ENCODE measurements at regions not wholly inside any gene's neighbourhood (a gene's known extent, or its start where the extent isn't known, plus 50 kb on each side); places are given as distances from the start of the nearest gene placed in this dataset.
A peak's percentile ranks its signal among the peaks of the same experiment; 100 is the strongest.

DNA sequence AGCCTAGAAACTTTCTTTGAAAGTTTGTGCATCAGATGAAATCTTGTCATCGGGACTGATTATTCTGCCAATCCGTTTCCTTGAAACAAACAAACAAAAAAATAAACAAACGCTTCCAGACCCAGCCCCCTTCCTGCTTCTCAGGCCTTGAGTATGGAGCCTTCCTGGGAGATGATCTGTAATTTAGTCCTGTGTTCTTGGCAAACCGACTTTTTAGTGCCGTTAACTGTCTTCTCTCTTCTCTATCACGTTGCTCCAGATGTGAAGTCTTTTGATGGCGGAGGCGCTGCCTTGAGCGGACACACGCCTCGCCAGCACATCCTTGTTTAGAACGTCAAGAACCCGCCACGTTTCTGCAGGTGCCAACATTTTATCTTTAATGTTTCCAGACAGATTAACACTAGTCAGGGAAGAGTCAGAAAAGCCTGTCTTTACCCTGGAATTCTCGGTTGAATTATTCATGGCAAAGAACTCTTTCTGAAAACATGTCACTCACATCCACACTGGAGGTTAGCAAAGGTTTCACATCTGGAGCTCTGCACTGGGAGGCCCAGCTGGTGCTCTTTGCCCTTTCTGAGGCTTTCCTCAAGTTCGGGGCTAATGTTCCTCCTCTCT, 265.7 kb upstream of the C1orf174 start:
- no peaks in the 10 kb centered on the region for H3K27me3 ChIP-seq (ENCODE audit: control insufficient read depth, insufficient read depth, low read length)
- H3K4me3 ChIP-seq (ENCODE audit: low read length in 3 of 3) = no peak overlapping the region
- no peak overlapping the region for H3K27ac ChIP-seq (ENCODE audit: low read depth in 2 of 2, low read length in 2 of 2)
- H3K36me3 ChIP-seq (ENCODE audit: control insufficient read depth in 2 of 3, insufficient read depth in 3 of 3, low read length in 3 of 3) = no peaks in the 10 kb centered on the region
- FAIRE-seq (no peak), DNase-seq (no peak)
- no peak overlapping the region for H3K9ac ChIP-seq (ENCODE audit: low read length in 3 of 3)
- no peaks in the 10 kb centered on the region for H3K9me3 ChIP-seq (ENCODE audit: control insufficient read depth in 2 of 3, insufficient read depth in 1 of 3, low read length in 3 of 3)
- TF ChIP-seq, protein P1, sequence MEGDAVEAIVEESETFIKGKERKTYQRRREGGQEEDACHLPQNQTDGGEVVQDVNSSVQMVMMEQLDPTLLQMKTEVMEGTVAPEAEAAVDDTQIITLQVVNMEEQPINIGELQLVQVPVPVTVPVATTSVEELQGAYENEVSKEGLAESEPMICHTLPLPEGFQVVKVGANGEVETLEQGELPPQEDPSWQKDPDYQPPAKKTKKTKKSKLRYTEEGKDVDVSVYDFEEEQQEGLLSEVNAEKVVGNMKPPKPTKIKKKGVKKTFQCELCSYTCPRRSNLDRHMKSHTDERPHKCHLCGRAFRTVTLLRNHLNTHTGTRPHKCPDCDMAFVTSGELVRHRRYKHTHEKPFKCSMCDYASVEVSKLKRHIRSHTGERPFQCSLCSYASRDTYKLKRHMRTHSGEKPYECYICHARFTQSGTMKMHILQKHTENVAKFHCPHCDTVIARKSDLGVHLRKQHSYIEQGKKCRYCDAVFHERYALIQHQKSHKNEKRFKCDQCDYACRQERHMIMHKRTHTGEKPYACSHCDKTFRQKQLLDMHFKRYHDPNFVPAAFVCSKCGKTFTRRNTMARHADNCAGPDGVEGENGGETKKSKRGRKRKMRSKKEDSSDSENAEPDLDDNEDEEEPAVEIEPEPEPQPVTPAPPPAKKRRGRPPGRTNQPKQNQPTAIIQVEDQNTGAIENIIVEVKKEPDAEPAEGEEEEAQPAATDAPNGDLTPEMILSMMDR (IDR thresholded peaks at IDR 0.05; ENCODE audit: borderline replicate concordance, extremely low read depth, insufficient read depth) = no peak
- intact Hi-C loops (cut with DNase I) = no loop called here
- no peaks in the 10 kb centered on the region for H3K4me1 ChIP-seq (ENCODE audit: control insufficient read depth in 2 of 3, insufficient read depth in 2 of 3, low read depth in 1 of 3, low read length in 3 of 3)

- no peaks in the 10 kb centered on the region for H3K4me1 ChIP-seq (ENCODE audit: control insufficient read depth in 2 of 3, insufficient read depth in 2 of 3, low read depth in 1 of 3, low read length in 3 of 3)
- no peak overlapping the region for H3K9ac ChIP-seq (ENCODE audit: low read length in 3 of 3)
- no peaks in the 10 kb centered on the region for H3K27me3 ChIP-seq (ENCODE audit: control insufficient read depth, insufficient read depth, low read length)
- FAIRE-seq = no peak
- no peak overlapping the region for H3K4me3 ChIP-seq (ENCODE audit: low read length in 3 of 3)
- intact Hi-C loops (cut with DNase I) = no loop called here
- H3K9me3 ChIP-seq (ENCODE audit: control insufficient read depth in 2 of 3, insufficient read depth in 1 of 3, low read length in 3 of 3) = no peaks in the 10 kb centered on the region
- DNase-seq = peak in 3 of 5 donors; percentile 38 to 66 (median 61)
- no peaks in the 10 kb centered on the region for H3K36me3 ChIP-seq (ENCODE audit: control insufficient read depth in 2 of 3, insufficient read depth in 3 of 3, low read length in 3 of 3)
- no peak overlapping the region for H3K27ac ChIP-seq (ENCODE audit: low read depth in 2 of 2, low read length in 2 of 2)
- TF ChIP-seq, protein P1 (IDR thresholded peaks at IDR 0.05; ENCODE audit: borderline replicate concordance, extremely low read depth, insufficient read depth) = no peak
Observed at GRCh38 chr1:4166713-4167112, 266.6 kb upstream of the C1orf174 start.

DNA sequence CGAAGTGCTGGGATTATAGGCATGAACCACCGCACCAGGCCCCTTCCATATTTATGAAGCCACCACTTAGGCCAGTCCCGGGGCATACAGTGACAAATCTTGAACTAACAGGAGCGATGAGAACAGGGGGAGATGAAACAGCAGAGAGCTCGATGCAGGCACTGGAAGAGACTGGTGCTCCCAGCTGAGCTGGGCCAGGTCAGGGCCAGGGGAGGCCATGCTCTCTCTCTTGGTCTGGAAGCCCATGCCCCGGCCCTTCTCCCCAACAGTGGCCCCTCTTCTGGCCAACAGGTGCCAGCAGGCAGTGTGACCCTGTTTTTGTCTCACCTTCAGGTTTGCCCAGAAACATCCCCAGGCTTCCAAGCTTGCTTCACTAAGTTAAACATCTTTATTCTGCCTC, 269.9 kb upstream of the C1orf174 start:
- TF ChIP-seq, protein P1 (IDR thresholded peaks at IDR 0.05; ENCODE audit: borderline replicate concordance, extremely low read depth, insufficient read depth) = no peak
- H3K27ac ChIP-seq (ENCODE audit: low read depth in 2 of 2, low read length in 2 of 2) = no peak overlapping the region
- H3K9ac ChIP-seq (ENCODE audit: low read length in 3 of 3) = no peak overlapping the region
- H3K27me3 ChIP-seq (ENCODE audit: control insufficient read depth, insufficient read depth, low read length) = no peaks in the 10 kb centered on the region
- intact Hi-C loops (cut with DNase I) = no loop called here
- no peak for DNase-seq
- H3K9me3 ChIP-seq (ENCODE audit: control insufficient read depth in 2 of 3, insufficient read depth in 1 of 3, low read length in 3 of 3) = no peaks in the 10 kb centered on the region
- no peak overlapping the region for H3K4me3 ChIP-seq (ENCODE audit: low read length in 3 of 3)
- FAIRE-seq = no peak
- no peaks in the 10 kb centered on the region for H3K4me1 ChIP-seq (ENCODE audit: control insufficient read depth in 2 of 3, insufficient read depth in 2 of 3, low read depth in 1 of 3, low read length in 3 of 3)
- H3K36me3 ChIP-seq (ENCODE audit: control insufficient read depth in 2 of 3, insufficient read depth in 3 of 3, low read length in 3 of 3) = no peaks in the 10 kb centered on the region

All from kidney (tissue), 13 donors.